ENCODE measurements at regions not wholly inside any gene's neighbourhood (a gene's known extent, or its start where the extent isn't known, plus 50 kb on each side); places are given as distances from the start of the nearest gene placed in this dataset.

DNA sequence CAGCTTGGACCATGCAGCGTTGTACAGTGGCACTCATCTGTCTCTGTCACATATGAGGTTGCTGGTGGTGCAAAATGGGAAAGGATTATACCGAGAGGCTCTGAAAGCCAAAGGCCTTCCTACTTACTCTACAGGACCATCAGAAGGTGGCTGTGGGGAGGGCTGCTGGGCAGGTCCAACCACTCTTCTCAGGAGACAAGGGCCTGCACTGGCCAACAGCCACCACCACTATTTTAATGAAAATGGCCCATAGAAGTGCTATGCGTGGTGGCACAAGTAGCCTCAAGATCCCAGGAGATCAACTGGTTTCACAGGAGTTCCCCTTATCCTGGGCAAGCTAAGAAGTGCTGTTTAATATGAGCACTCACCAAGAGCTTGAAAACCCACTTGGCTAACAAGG is 52.3 kb downstream of the MRPL57 start:
- no peak for DNase-seq
- Histone ChIP-seq H3K56ac (ENCODE audit: extremely low read depth, insufficient read depth, low read length) (no peak overlapping the region), H3K9ac (ENCODE audit: low read depth, low read length) (no peak overlapping the region), H3K36me3 (ENCODE audit: control insufficient read depth, insufficient read depth, low read length) (no peaks in the 10 kb centered on the region), H4K5ac (ENCODE audit: low read depth, low read length) (no peak overlapping the region), H3K4me3 (ENCODE audit: insufficient read depth, low read depth, low read length) (no peak overlapping the region), H2BK120ac (ENCODE audit: low read depth, low read length) (no peak overlapping the region), H3K4me2 (ENCODE audit: low read depth, low read length) (no peak overlapping the region), H3K4me1 (ENCODE audit: control insufficient read depth, insufficient read depth, low read length) (no peaks in the 10 kb centered on the region), H3K14ac (replicated peaks; ENCODE audit: low read depth, low read length) (no peak overlapping the region), H4K20me1 (ENCODE audit: insufficient read depth, low read length) (no peaks in the 10 kb centered on the region), H4K8ac (ENCODE audit: low read depth in 2 of 2, low read length in 2 of 2) (no peak overlapping the region), H2AK5ac (ENCODE audit: low read depth, low read length) (no peak overlapping the region), H2AFZ (replicated peaks; ENCODE audit: low read length, poor library complexity) (no peak overlapping the region), H2BK15ac (ENCODE audit: low read depth, low read length) (no peak overlapping the region), H4K91ac (ENCODE audit: insufficient read depth, low read depth, low read length) (no peak overlapping the region), H2AK9ac (replicated peaks; ENCODE audit: low read depth, low read length, poor library complexity) (no peak overlapping the region), H3K4ac (ENCODE audit: low read depth, low read length) (no peak overlapping the region), H3K27me3 (ENCODE audit: control insufficient read depth, insufficient read depth, low read length) (peaks cover 12% of the 10 kb centered on the region), H2BK20ac (ENCODE audit: low read depth, low read length) (no peak overlapping the region), H3K9me3 (ENCODE audit: control insufficient read depth, insufficient read depth, low read length) (no peaks in the 10 kb centered on the region), H3K9me1 (ENCODE audit: insufficient read depth, low read length) (no peaks in the 10 kb centered on the region), H3K79me1 (ENCODE audit: low read depth in 1 of 2, low read length in 2 of 2) (no peaks in the 10 kb centered on the region), H2BK5ac (ENCODE audit: low read depth, low read length, poor library complexity, severe bottlenecking) (no peak overlapping the region), H3K27ac (ENCODE audit: insufficient read depth, low read length) (no peak overlapping the region), H3K18ac (ENCODE audit: low read depth, low read length) (no peak overlapping the region), H3K23ac (ENCODE audit: low read depth, low read length) (no peak overlapping the region)
- no CpG with 5 or more reads among the region's 3 CpGs for WGBS, 2 experiments (ENCODE audit: extremely low coverage in 2 of 2, insufficient read length in 1 of 2)
- dilution Hi-C loops (cut with HindIII; ENCODE audit: low sequenced_read_pairs, unreplicated experiment): no loop called here
- intact Hi-C loops (cut with micrococcal nuclease): no loop called here
- ATAC-seq (ENCODE audit: low read depth): no peak
- BruUV-seq (replicated peaks): no TSS peak
- POLR2A ChIA-PET (ENCODE audit: unreplicated experiment): no interaction called here
- CTCF ChIA-PET: no interaction called here
- TF ChIP-seq SMC3 (IDR thresholded peaks at IDR 0.05; ENCODE audit: low read depth, low read length) (no peak), RFX5 (IDR thresholded peaks at IDR 0.05; ENCODE audit: low read depth, low read length) (no peak)
- in situ Hi-C loops (cut with MboI; ENCODE audit: low sequenced_read_pairs): no loop called here

Data from IMR-90 (cell line).